ENCODE measurements at regions not wholly inside any gene's neighbourhood (a gene's known extent, or its start where the extent isn't known, plus 50 kb on each side); places are given as distances from the start of the nearest gene placed in this dataset.
"Not testable (repeated sequence)": the region's sequence is repeated elsewhere in the genome, so short reads cannot be mapped to it uniquely, and the experiment has no call there.

DNA sequence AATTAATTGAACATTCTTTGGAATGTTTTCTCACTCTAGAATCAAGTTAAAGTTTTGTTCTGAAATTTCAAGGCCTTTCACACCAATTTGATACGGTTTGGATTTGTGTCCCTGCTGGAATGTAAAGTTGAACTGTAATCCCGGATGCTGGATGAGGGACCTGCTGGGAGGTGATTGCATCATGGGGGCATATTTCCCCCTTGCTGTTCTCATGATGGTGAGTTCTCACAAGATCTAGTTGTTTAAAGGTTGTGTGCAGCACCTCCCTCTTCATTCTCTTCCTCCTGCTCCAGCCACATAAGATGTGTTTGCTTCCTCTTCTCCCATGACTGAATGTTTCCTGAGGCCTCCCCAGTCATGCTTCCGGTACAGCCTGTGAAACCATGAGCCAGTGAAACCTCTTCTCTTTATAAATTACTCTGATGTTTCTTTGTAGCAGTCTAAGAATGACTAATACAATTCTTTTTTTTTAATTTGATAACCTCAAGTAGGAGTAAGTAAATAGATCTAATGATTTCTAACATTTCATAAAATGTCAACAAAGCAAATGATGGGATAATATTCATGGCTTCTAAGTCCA is 144.2 kb upstream of the CDH7 start:
- H3K27ac ChIP-seq (ENCODE audit: poor library complexity, severe bottlenecking), result no peak overlapping the region
- DNase-seq (ENCODE audit: low spot score), result no peak
- H3K4me1 ChIP-seq (ENCODE audit: insufficient read depth, poor library complexity, severe bottlenecking), result no peaks in the 10 kb centered on the region
- H3K4me3 ChIP-seq (ENCODE audit: severe bottlenecking), result no peak overlapping the region
- ATAC-seq (ENCODE audit: low read depth), result no peak
- no peaks in the 10 kb centered on the region for H3K9me3 ChIP-seq (ENCODE audit: severe bottlenecking)
- TF ChIP-seq, protein P1, sequence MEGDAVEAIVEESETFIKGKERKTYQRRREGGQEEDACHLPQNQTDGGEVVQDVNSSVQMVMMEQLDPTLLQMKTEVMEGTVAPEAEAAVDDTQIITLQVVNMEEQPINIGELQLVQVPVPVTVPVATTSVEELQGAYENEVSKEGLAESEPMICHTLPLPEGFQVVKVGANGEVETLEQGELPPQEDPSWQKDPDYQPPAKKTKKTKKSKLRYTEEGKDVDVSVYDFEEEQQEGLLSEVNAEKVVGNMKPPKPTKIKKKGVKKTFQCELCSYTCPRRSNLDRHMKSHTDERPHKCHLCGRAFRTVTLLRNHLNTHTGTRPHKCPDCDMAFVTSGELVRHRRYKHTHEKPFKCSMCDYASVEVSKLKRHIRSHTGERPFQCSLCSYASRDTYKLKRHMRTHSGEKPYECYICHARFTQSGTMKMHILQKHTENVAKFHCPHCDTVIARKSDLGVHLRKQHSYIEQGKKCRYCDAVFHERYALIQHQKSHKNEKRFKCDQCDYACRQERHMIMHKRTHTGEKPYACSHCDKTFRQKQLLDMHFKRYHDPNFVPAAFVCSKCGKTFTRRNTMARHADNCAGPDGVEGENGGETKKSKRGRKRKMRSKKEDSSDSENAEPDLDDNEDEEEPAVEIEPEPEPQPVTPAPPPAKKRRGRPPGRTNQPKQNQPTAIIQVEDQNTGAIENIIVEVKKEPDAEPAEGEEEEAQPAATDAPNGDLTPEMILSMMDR (IDR thresholded peaks at IDR 0.05; ENCODE audit: poor library complexity, severe bottlenecking), result no peak
- H3K36me3 ChIP-seq (ENCODE audit: low read depth), result no peaks in the 10 kb centered on the region
- no peaks in the 10 kb centered on the region for H3K27me3 ChIP-seq (ENCODE audit: insufficient read depth, poor library complexity, severe bottlenecking)

- H3K9me3 ChIP-seq (ENCODE audit: severe bottlenecking); H3K27ac ChIP-seq (ENCODE audit: poor library complexity, severe bottlenecking); ATAC-seq (ENCODE audit: low read depth); H3K36me3 ChIP-seq (ENCODE audit: low read depth); H3K27me3 ChIP-seq (ENCODE audit: insufficient read depth, poor library complexity, severe bottlenecking); H3K4me1 ChIP-seq (ENCODE audit: insufficient read depth, poor library complexity, severe bottlenecking); DNase-seq (ENCODE audit: low spot score); H3K4me3 ChIP-seq (ENCODE audit: severe bottlenecking): not testable (repeated sequence)
These were observed 145.5 kb upstream of the CDH7 start for GRCh38 chr18:65605352-65605751.

GRCh38 chr18:65601775-65602174 is 149.0 kb upstream of the CDH7 start:
- DNase-seq (ENCODE audit: low spot score) (no peak), ATAC-seq (ENCODE audit: low read depth) (no peak)
- H3K27ac ChIP-seq (ENCODE audit: poor library complexity, severe bottlenecking), result no peak overlapping the region

GRCh38 chr18:65592435-65592834 is 158.4 kb upstream of the CDH7 start:
- TF ChIP-seq, protein P1 (IDR thresholded peaks at IDR 0.05; ENCODE audit: poor library complexity, severe bottlenecking), result no peak
- Histone ChIP-seq H3K27ac (ENCODE audit: poor library complexity, severe bottlenecking) (no peak overlapping the region), H3K27me3 (ENCODE audit: insufficient read depth, poor library complexity, severe bottlenecking) (no peaks in the 10 kb centered on the region), H3K36me3 (ENCODE audit: low read depth) (no peaks in the 10 kb centered on the region), H3K4me1 (ENCODE audit: insufficient read depth, poor library complexity, severe bottlenecking) (no peaks in the 10 kb centered on the region), H3K9me3 (ENCODE audit: severe bottlenecking) (no peaks in the 10 kb centered on the region), H3K4me3 (ENCODE audit: severe bottlenecking) (no peak overlapping the region)
- DNase-seq (ENCODE audit: low spot score), result no peak
- no peak for ATAC-seq (ENCODE audit: low read depth)

More at GRCh38 chr18:65601775-65602174, 149.0 kb upstream of the CDH7 start:
- Histone ChIP-seq H3K4me3 (ENCODE audit: severe bottlenecking) (no peak overlapping the region), H3K9me3 (ENCODE audit: severe bottlenecking) (no peaks in the 10 kb centered on the region), H3K27me3 (ENCODE audit: insufficient read depth, poor library complexity, severe bottlenecking) (no peaks in the 10 kb centered on the region), H3K4me1 (ENCODE audit: insufficient read depth, poor library complexity, severe bottlenecking) (no peaks in the 10 kb centered on the region), H3K36me3 (ENCODE audit: low read depth) (no peaks in the 10 kb centered on the region)
- TF ChIP-seq, protein P1 (IDR thresholded peaks at IDR 0.05; ENCODE audit: poor library complexity, severe bottlenecking), result no peak

GRCh38 chr18:65587491-65587890 is 163.3 kb upstream of the CDH7 start:
- no peak overlapping the region for H3K4me3 ChIP-seq (ENCODE audit: severe bottlenecking)
- H3K27me3 ChIP-seq (ENCODE audit: insufficient read depth, poor library complexity, severe bottlenecking), result no peaks in the 10 kb centered on the region
- TF ChIP-seq, protein P1 (IDR thresholded peaks at IDR 0.05; ENCODE audit: poor library complexity, severe bottlenecking), result no peak
- no peak for ATAC-seq (ENCODE audit: low read depth)
- DNase-seq (ENCODE audit: low spot score), result no peak
- no peaks in the 10 kb centered on the region for H3K36me3 ChIP-seq (ENCODE audit: low read depth)
- H3K27ac ChIP-seq (ENCODE audit: poor library complexity, severe bottlenecking), result no peak overlapping the region
- no peaks in the 10 kb centered on the region for H3K9me3 ChIP-seq (ENCODE audit: severe bottlenecking)
- H3K4me1 ChIP-seq (ENCODE audit: insufficient read depth, poor library complexity, severe bottlenecking), result no peaks in the 10 kb centered on the region

DNA sequence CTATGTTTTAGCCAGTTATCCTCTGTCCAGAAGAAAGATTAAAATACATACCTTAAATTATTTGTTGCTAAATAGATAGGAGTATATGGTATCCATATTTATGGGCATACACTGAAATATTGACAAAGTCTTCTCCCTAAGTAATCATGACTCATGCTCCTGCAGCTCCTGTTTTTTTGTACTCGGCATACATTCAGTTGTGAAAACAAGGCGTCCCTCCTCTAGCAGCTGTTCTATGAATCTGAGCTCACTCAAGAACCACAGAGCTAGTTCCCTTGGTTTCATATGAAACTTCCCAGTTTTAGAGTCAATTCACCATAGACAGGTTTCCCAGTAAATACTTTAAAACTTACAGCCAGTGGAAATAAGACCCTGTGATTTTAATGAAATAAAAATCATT is 168.7 kb upstream of the CDH7 start:
- not testable (repeated sequence) for H3K27me3 ChIP-seq (ENCODE audit: insufficient read depth, poor library complexity, severe bottlenecking); H3K36me3 ChIP-seq (ENCODE audit: low read depth); DNase-seq (ENCODE audit: low spot score); H3K9me3 ChIP-seq (ENCODE audit: severe bottlenecking); H3K4me3 ChIP-seq (ENCODE audit: severe bottlenecking); H3K27ac ChIP-seq (ENCODE audit: poor library complexity, severe bottlenecking); ATAC-seq (ENCODE audit: low read depth); H3K4me1 ChIP-seq (ENCODE audit: insufficient read depth, poor library complexity, severe bottlenecking)

Measured in RWPE2 (cell line).